Superior temporal gyrus (tissue), 1 donor: ENCODE measurements at regions not wholly inside any gene's neighbourhood (a gene's known extent, or its start where the extent isn't known, plus 50 kb on each side); places are given as distances from the start of the nearest gene placed in this dataset.
"Not testable (repeated sequence)": the region's sequence is repeated elsewhere in the genome, so short reads cannot be mapped to it uniquely, and the experiment has no call there.

Experiments used
- DNase-seq: peaks from one replicate; pipeline ENCODE4 v3.0.0-alpha.2; 2016; ENCODE audit errors: extremely low spot score

DNA sequence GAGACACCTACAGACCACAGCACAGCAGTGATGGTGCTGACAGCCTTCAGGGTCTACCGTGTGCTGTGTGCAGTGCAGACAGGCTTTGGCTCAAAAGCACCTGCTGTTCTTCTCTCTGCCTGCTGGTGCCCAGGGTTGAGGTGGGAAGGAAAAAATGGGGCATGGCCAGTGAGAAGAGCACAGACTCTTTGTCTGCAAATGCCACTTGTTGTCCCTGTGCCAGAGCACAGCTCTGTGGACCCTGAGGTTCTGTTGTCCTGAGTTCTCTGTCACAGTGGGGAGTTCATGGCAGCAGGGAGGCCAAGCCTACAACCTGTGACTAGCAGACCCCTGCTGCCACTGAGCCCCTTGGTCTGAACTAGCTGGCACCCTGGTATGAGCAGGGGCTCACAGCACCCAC lies 376.7 kb downstream of the GLRX3 start:
- DNase-seq: no peak

- DNase-seq: no peak
These were observed 377.7 kb downstream of the GLRX3 start for GRCh38 chr10:130513686-130514476.

DNA sequence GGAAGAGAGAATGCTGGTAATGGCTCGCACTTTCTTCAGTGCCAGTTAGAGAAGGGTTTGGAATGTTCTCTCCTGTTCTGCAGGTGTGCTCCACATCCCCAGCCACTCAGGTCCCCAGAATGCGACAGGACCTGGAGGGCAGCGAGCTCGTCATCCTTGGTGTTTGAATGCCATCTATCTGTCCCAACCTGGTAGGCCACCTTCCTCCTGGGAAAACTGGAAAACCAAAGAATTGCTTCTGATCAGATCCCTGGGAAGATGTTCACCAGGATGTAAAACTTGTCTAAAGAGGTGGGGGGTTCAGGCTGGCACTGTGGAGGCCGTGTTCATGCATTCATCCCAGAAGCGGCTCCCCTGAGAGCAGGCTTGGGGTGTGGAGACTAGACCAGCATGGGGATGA lies 379.5 kb downstream of the GLRX3 start:
- DNase-seq: no peak

- no peak for DNase-seq
These were observed 380.0 kb downstream of the GLRX3 start for GRCh38 chr10:130516141-130516735.

- not testable (repeated sequence) for DNase-seq
These were observed 382.7 kb downstream of the GLRX3 start for GRCh38 chr10:130518921-130519320.

DNA sequence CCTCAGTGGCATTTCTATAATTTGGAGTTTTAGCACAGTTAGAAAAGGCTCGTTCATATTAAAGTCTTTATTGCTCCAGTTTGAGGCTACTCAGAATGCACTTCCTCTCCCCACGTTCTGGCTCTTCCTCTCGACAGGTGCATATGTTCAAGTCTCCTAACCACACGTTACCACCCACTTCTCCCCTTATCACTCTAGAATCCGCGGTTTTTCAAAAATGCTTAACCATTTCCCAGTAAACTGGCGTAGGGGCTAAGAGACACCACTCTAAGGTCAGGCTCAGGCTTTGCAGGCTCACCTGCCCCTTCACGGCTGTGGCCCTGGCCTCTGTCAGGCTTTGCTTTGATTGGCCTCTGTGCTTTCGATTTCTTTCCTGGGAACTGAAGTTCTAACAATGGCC lies 383.6 kb downstream of the GLRX3 start:
- DNase-seq: no peak

GRCh38 chr10:130531312-130531711 lies 395.1 kb downstream of the GLRX3 start:
- no peak for DNase-seq

DNA sequence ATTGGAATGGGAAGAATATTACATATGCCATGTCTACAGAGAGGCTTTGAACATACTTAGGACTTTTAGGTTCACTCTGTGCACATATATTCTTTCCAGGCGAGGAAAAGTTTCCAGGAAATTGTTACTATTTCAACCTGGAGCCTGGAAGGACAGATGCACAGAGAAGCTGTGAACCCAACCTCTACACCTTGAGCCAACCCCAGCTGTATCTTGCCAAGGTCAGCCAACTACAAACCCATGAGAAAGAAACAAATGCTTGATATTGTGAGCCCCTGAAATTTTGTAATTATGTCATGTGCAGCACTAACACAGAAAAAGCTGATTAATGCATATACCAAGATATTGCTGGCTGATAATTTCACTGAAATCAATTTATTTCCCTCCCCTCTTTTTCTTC lies 404.9 kb downstream of the GLRX3 start:
- DNase-seq: no peak

GRCh38 chr10:130542761-130543160 lies 406.6 kb downstream of the GLRX3 start:
- no peak for DNase-seq

- no peak for DNase-seq
These were observed 407.6 kb downstream of the GLRX3 start for GRCh38 chr10:130543794-130544193.

DNA sequence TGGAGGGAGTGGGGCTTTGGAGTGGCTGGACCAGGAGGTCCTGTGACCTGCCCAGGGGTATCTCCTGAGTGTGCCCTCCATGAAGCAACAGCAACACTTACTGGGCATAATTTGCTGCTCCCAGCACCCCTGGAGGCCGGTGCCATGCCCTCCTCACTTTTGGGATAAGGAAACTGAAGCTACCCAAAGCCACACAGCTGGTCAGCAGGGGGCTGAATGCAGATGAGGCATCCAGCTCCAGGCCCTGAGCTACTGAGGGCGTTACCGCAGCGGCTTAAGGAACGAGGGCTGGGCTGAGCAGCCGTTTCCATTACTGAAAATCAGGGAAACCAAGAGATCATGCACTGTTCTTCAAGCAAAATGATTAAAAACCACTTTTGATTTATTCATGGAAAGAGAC lies 408.9 kb downstream of the GLRX3 start:
- DNase-seq: no peak

DNA sequence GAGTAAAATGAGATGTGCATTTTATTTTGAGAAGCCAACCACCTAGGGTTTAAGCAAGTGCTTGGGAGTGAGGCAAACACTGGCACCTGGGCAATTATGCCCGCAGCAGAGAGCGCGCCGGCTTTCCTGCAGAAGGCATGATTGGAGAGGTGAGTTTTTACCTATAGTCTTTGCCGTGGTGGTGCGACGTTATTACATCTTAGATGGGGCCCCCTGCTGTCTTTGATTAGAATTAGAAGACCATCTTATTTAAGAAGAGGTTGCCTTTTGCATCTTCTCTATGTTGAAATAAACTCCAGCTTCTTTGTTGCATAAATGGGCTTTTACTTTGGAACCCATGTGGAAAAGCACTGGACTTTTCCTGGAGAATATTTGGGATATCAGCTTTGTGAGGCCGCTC lies 409.5 kb downstream of the GLRX3 start:
- DNase-seq: no peak

- no peak for DNase-seq
These were observed 410.6 kb downstream of the GLRX3 start for GRCh38 chr10:130546841-130547240.

GRCh38 chr10:130547368-130547767 lies 411.2 kb downstream of the GLRX3 start:
- DNase-seq: no peak

DNA sequence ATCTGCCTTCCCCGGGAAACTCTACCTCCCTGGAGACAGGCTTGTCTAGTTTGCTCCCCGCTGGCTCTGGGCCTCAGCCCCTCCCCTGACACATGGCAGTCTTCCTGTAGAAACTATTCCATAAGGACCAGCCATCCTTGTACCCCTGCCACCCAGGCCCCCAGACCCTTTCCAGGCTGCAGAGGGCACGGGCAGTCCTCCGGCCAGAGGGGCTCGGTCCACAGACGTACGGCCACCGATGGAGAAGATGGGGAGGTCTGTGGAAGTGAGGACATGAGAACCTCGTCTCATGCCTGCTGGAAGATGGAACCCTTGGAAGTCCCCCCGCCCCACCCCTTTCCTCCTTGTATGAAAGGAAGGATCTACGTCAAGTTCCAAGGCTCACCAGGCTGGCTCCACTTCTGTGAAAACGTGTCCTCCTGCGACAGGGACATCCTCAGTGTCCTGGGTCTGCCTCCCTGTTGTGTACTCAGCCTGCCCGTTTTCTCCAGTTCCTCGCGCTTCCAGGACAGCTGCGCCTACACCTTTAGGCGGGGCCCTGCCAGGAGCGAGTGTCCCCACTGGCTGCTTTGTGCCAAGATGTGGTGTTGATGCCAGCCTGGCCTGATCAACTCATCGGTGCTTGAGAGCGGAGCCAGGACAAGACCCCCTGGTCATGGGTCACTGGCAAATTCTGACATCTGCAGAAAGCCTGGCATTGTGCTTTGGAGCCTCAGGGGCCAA lies 414.9 kb downstream of the GLRX3 start:
- DNase-seq: no peak

GRCh38 chr10:130551676-130552075 lies 415.5 kb downstream of the GLRX3 start:
- DNase-seq: no peak

DNA sequence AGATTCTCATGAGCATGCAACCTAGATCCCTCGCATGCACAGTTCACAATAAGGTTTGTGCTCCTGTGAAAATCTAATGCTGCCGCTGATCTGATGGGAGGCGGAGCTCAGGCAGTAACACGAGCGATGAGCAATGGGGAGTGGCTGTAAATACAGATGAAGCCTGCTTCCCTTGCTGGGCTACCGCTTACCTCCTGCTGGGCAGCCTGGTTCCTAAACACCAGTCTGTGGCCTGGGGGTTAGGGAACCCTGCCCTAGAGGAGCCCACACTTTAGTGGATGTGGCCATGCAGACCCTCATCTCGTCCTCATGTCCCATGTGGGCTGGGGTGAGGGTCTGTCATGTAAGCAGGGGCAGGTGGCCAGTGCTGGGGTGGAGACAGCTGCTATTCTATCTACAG lies 417.6 kb downstream of the GLRX3 start:
- DNase-seq: no peak

DNA sequence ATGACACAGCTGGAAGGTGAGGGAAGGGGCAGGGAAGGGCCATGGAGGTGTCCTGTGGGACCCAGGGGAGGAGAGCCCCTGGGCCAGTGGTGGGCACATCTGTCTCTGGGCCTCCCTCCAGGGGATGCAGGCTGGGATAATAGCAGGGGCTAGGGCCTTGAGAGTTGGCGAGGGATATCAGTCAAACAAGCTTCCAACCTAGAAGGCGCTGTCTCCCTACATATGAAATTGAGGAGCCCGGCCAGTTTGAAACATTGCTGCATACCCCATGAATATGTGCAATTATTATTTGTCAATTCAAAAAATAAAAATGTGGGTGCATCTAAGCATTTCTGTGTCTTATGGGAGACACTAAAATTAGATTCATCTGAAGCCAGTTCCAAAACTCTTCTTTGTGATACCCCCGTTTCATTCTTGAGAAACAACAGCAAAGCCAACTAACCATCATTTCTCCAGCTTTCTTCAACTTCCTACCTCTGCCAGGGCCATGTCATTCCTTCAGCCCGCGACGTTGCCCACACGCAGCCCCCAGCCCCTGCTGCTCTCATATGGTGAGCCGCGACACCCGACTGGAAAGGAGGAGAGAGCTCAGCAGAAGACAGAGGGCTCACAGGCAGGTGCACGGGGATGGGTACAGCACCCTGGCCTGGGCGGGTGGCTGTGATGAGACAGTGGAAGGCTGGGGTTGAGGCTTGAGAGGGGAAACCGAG lies 418.7 kb downstream of the GLRX3 start:
- DNase-seq: no peak

DNA sequence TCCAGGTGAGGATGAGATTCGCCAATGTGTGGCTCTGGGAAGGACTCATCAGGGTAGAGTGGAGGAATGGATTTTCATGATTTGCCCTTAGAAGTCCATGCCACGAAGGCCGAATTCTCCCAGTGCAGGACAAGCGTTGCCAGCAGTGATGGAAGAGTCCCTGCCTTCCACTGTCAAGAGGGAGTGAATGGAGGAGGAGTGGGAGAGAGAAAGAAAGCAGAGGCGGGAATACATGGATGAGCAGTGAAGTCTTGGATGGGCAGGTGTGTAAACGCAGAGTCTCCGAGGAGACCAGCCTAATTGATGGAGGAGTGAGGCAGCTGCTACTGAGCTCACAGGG lies 419.2 kb downstream of the GLRX3 start:
- DNase-seq: no peak

DNA sequence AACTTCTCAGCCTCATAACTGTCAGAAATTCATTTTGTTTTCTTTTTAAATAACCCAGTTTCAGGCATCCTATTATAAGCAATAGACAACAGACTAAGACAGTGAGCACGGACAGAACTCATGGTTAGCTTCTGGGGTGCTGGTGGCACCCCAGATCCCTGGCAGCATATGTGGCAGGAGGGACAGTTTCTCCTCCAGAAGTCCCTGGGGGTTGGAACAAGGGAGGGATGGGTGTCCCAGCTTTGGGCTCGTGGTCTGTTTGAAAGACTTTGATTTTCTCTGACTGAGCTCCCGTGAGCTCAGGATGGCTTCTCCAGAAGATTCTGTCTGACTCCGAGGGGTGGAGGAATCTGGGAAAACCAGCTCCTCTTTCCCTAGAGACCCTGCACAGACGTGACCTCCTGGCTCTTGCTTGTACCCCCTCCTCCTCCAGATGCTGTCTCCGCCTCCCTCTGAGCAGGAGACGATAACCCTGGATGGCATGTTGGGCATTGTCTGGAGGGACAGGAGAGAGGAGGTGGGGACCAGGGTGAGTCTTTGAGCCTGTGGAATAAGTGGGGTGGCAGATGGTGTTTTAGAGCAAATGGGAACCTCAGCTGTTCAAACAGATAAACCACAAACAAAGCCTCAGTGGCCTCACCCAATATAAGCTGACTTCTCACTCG lies 421.1 kb downstream of the GLRX3 start:
- no peak for DNase-seq

DNA sequence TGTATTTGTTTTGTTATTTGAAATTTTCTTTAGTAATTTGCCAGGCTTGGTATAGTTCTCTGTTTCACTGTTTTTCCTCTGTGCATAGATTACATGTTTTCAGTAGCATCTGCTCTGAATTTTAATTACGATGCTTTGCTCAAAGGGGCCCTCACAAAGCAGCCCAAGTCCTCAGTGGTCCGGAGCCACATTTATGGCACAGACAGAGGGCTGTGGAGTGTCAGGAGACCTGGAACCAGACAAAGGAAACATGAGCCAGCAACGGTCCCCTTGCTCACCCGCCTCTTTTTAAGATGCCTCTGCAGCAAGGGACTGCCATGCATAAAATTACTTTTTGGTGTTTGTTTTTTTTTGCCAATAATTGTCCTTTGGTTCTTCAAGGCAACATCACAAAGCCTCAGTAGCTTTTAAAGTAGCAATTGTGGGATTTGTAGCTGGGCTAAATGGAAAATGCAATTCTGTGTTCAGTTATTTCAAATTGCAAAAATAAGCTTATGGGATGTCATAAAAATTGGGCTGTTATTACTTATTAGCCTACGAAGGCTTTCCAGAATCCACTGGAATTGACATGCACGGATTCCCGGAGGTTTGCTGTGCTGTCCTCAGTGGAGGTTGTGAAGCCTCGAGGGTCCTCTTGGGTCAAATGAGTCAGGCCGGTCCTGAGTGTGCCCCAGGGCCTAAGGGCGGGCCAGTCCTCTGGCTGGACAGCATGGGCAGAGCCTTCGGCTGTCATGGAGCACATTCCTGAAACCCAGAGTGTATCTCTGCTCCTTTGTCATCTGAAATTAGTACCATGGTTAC lies 422.8 kb downstream of the GLRX3 start:
- DNase-seq: no peak
